ENCODE measurements at regions not wholly inside any gene's neighbourhood (a gene's known extent, or its start where the extent isn't known, plus 50 kb on each side); places are given as distances from the start of the nearest gene placed in this dataset.

GRCh38 chr2:8162552-8162951, 519.3 kb upstream of the ID2 start:
- Histone ChIP-seq H3K79me1 (ENCODE audit: insufficient read depth, low read depth, low read length, poor library complexity, severe bottlenecking) (no peaks in the 10 kb centered on the region), H2BK20ac (ENCODE audit: low read depth, low read length, poor library complexity, severe bottlenecking) (no peak overlapping the region), H3K4me2 (ENCODE audit: insufficient read depth, insufficient read length, low read length) (no peak overlapping the region), H3K9ac (ENCODE audit: extremely low read depth, insufficient read length, low read length) (no peak overlapping the region), H3K4ac (ENCODE audit: low read depth, low read length) (no peak overlapping the region), H2BK5ac (ENCODE audit: insufficient read length, low read length) (no peak overlapping the region), H4K5ac (ENCODE audit: insufficient read length, low read depth, low read length) (no peak overlapping the region), H3K18ac (ENCODE audit: insufficient read length, low read depth, low read length) (no peak overlapping the region), H3K4me1 (ENCODE audit: insufficient read depth, low read length) (no peaks in the 10 kb centered on the region; the same call in 1 of the 2 replicates), H4K20me1 (ENCODE audit: control insufficient read depth, insufficient read depth, insufficient read length) (no peaks in the 10 kb centered on the region), H3K27ac (ENCODE audit: insufficient read length, low read depth, low read length) (no peak overlapping the region), H3T11ph (ENCODE audit: low read length) (no peak overlapping the region), H2AK5ac (ENCODE audit: insufficient read length, low read length) (no peak overlapping the region), H3K79me2 (ENCODE audit: insufficient read depth, low read length) (no peaks in the 10 kb centered on the region), H3K56ac (ENCODE audit: insufficient read length, low read depth, low read length) (no peak overlapping the region), H3K27me3 (ENCODE audit: insufficient read depth, low read length) (no peaks in the 10 kb centered on the region), H3K14ac (ENCODE audit: insufficient read depth, low read length) (no peak overlapping the region), H3K23ac (ENCODE audit: insufficient read length, low read depth, low read length) (no peak overlapping the region), H2BK120ac (ENCODE audit: low read depth, low read length, poor library complexity, severe bottlenecking) (no peak overlapping the region), H4K8ac (replicated peaks; ENCODE audit: insufficient read length, low read depth, low read length) (no peak overlapping the region), H4K91ac (ENCODE audit: insufficient read length, low read depth, low read length) (no peak overlapping the region), H3K9me3 (ENCODE audit: control insufficient read depth, low read depth, low read length) (no peaks in the 10 kb centered on the region), H2BK12ac (ENCODE audit: insufficient read length, low read depth, low read length) (no peak overlapping the region), H3K23me2 (ENCODE audit: insufficient read length, low read depth, low read length, poor library complexity, severe bottlenecking) (no peaks in the 10 kb centered on the region), H2BK15ac (ENCODE audit: low read depth, low read length) (no peak overlapping the region), H2AFZ (ENCODE audit: low read length) (no peak overlapping the region)
- Mint-ChIP-seq H3K4me3 (no peak overlapping the region), H3K27ac (no peak overlapping the region), H3K36me3 (ENCODE audit: insufficient read depth in 1 of 3, low read depth in 3 of 3) (no peaks in the 10 kb centered on the region), H3K27me3 (ENCODE audit: low read depth) (no peaks in the 10 kb centered on the region), H3K9me3 (peaks cover 0 to 3% of the 10 kb centered on the region in 2 experiments; a peak in 2 of 5 replicates), H3K4me1 (peaks cover 28 to 34% of the 10 kb centered on the region in 2 experiments)
- DNase-seq = no peak
- TF ChIP-seq CTCF (conservative IDR thresholded peaks at IDR 0.05) = no peak
- no CpG with 5 or more reads among the region's 17 CpGs for WGBS (ENCODE audit: extremely low coverage, insufficient read length, low lambda C conversion rate)

Data from H9 (cell line).